ENCODE measurements at regions not wholly inside any gene's neighbourhood (a gene's known extent, or its start where the extent isn't known, plus 50 kb on each side); places are given as distances from the start of the nearest gene placed in this dataset.
"Not testable (repeated sequence)": the region's sequence is repeated elsewhere in the genome, so short reads cannot be mapped to it uniquely, and the experiment has no call there.

DNA sequence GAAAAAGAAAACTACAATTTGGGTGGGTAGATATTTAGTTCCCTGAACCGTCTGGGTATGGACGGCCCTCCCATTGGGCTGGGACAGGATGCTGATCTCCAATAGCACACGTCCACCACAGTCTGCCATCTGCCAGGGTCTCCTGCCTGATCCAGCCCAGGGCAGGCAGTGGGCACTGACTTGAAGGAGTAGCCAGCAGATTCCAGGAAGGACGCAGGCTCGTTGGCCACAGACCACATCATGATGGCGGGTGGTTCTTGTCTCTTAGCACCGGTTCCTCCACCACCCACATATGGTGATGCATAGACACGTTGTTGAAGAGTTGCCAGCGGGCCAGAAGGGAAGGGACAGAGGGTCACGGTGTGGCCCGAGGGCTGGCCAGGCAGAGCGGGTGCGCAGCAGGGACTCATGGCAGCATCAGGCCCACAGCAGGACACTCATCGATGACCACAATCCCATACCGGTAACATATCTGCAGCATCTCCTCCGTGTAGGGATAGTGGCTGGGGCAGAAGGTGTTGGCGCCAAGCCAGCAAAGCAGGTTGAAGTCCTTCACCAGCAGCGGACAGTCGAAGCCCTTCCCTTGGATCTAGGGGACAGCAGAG, 155.8 kb upstream of the FAM174A start:
- DNase-seq (ENCODE audit: low read depth) = not testable (repeated sequence)

DNA sequence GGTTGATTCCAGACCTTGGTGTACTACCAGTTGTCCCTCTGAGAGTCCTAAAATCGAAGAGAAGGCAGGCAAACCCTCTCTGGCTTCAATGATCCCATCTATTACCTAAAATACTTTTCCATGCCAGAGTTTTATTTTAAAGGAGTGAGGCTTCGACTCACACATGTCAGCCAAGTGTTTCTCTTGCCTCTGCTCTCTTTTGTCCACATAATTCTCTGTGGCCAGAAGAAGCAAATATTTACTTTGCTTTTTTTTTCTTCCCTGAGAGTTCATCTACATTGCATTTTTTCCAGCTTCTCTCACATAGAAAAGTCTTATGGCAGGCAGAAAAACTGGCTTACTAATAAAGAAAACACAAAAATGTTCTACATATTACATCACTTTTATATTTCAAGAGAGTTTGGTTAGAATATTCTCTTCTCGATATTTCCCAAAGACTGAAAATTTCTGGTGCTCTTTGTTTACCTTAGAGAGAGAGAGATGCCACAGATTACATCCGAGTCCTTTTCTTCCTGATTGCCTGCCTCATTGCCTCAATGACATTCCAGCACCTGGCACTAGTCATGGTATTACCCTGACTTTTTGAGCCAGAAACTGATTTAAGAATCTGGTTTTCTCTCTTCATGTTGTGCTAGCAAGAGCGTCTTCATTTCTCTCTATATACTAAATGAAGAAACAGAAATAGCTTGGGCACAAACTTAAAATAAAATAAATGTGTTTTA, 170.3 kb upstream of the FAM174A start:
- not testable (repeated sequence) for DNase-seq (ENCODE audit: low read depth)

DNA sequence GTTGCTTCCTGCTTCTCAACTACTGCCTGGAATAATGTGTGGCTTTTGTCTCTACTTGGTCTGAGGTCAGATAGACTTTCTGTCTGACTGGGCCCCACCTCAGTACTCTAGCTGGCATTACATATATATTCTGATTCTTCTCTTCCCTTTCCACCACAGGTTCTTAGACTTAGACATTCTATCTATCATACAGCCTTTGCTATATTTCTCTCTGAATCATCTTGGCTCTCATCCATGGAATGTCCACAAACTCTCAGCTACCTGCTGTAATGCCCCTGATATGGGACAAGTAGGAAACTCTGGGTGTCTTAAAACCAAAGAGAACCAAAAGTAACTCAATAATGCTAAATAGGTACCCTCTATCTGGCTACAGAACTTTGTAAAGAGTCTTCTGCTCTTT, 170.8 kb upstream of the FAM174A start:
- not testable (repeated sequence) for DNase-seq (ENCODE audit: low read depth)

DNA sequence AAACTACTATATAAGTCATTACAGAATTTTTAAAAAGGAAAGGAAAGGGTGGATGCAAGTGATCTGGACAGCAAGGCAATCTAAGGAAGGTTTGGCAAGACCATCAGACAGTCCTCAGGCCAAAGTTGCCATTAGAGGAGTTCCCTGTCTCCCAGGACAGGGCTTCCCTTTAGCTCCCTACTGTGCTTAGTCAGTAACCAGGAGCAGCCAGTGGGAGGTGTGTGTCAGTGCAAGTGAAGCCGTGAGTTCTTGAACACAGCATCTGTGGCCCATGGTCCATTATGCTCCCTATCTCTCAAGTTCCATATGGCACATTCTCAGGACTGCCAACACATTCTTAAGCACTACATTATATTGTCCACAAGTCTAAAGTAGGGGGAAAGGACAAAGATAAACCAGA, 175.2 kb upstream of the FAM174A start:
- DNase-seq (ENCODE audit: low read depth) = not testable (repeated sequence)

DNA sequence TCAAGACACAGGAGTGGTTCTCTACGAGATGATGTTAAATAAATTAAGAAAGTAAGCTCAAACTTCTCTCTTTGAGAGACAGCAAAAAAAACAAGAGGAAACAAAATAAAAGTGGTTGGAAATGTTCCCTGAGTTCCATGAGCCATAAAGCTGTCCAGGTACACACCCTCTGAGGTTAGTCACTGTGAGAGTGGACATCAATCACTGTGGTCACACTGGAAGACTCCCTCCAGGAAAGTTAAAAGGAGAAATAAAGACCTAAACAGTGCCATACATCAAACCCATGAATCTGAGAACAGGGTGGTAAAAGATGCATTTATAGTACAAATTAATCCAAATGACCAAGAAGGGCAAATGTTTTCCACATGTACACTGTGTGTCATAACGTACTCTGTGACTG, 188.9 kb upstream of the FAM174A start:
- not testable (repeated sequence) for DNase-seq (ENCODE audit: low read depth)

DNA sequence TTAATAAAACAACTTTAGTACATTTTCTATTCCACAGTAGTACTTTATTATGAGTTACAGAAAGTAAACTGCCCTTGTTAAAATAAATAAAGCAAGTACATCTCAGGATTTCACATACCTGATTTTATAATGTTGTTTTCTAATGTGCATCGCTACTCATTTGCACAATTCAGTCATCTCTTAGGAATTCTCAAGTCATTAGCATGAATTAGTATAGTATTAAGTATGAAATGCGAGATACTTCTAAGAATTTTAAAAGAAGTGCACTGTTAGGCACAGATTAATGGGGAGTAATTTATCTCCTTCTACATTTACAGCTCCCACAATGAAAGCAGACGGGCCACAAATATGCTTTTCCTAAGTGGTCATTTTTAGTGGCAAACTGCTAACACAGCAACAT, 193.7 kb upstream of the FAM174A start:
- DNase-seq (ENCODE audit: low read depth) = not testable (repeated sequence)

DNA sequence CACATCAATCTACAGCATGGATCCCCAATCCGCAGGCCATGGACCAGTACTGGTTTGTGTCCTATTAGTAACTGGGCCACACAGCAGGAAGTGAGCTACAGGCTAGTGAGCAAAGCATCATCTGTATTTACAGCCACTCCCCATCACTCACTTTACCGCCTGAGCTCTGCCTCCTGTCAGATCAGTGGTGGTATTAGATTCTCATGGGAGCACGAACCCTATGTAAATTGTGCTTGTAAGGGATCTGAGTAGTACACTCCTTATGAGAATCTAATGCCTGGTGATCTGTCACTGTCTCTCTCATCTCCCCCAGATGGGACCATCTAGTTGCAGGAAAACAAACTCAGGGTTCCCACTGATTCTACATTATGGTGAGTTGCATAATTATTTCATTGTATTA, 212.7 kb upstream of the FAM174A start:
- no peak for DNase-seq (ENCODE audit: low read depth)

DNA sequence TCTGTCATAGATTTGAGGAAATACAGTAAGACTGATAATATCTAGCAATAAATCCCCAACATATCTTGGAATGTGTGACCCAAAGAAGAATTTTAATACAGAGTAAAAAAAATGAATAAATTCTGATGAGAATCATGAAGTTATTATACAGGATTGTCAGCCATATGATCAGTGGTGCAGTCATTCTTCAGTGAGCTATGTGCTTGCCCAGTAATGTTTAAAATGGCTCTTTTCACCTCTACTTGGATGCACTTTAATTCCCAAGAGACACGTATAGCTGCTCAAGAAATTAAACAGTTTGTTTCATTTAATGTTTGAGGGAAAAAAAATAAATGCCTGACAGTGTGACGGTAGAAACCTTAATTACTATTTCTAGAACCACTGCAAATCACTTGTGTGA, 215.3 kb upstream of the FAM174A start:
- no peak for DNase-seq (ENCODE audit: low read depth)

DNA sequence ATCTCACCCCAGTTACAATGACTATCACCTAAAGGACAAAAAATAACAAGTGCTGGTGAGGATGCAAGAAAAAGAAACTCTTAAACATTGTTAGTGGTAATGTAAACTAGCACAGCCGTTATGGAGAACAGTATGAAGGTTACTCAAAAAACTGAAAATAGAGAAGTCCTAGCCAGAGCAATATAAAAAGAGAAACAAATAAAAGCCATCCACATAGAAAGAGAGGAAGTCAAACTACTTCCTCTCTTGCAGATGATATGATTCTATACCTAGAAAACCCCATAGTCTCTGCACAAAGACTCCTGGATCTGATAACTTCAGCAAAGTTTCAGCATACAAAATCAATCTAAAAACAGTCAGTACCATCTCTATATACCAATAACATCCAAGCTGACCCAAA, 221.5 kb upstream of the FAM174A start:
- DNase-seq (ENCODE audit: low read depth) = no peak

DNA sequence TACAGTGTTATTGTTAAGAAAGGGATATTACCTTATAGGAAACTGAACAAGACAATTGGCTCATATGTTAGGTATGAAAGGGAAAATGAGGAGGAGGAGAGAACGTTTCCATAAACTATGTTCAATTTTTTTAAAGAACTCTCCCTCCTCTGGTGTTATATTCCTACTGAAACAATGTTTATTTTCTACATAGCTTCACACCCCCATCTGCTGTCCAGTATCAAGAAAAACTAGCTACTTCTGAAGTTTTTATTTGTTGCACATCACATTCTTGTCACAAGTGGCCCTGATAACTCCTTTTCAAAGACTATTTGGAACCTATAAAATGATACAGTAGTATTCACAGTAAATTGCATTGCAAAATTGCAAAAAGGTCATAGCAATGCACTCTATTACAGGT, 223.4 kb upstream of the FAM174A start:
- no peak for DNase-seq (ENCODE audit: low read depth)

DNA sequence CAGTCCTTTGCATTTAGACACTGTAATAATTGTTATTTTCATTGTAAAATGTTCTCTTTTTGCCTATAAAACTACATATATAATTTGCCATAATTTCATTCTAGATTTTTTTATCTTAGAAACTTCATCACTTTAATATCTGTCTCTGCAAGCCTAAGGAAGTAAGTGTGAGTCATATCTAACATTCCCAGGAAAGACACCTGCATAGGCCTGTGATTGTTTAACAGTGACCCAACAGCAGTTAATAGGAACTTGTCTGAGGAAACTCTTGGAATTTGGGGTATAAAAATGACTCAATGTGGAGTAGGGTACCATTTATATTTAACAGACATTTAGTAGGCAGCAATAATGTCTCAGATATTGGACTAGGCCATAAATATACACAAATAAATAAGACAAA, 229.2 kb upstream of the FAM174A start:
- DNase-seq (ENCODE audit: low read depth) = no peak

DNA sequence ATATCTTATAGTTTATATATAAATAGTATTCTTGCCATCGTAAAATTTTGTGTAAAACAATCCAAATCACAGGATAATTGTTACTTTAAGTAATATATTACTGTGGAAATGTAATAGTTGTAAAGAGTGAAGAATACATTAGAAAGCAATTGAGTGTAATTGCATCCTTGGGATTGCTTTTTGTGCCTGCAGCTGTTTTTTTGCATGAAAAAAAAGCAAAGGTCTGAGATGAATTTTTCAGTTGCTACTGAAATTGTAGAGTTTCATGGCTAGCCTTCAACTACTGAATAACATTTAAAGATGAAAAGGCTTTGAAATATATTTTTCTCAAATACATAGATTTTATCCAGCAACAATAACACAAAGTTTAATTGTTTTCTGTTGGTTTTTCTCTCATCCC, 232.0 kb upstream of the FAM174A start:
- DNase-seq (ENCODE audit: low read depth) = no peak

DNA sequence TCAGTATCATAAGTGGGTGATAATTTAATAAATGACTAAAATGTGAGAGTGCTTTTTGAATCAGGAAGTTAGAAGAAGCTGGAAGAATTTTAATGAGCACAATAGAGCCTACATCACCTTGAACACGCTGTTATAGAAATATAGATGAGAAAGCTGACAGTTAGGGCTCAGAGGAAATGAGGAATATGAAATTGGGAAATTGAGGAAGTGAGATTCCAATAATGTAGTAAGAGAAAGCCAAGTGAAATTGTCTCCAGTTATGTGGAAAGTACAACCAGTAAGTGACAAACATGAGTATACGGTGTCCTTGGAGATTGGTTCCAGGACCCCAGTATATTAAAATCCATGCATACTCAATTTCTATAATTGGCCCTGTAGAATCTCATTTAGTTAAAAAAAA, 235.9 kb upstream of the FAM174A start:
- DNase-seq (ENCODE audit: low read depth) = no peak

DNA sequence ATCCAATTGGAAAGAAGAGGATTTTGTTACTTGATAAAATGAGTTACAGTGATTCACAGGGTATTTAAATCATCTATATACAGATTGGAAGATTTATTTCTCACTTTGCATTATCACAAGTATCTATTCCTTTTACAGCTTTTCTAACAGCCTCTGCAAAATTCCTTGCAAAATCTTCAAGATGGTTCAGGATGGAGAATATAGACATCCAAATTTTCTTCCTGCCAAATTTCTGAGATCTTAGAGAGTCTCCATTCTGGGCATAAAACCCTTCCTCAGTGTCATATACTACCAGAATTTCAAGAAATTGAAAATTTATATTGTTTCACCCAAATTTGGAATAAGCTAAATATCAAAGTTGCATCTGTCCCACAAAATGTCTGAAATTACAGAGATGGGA, 259.1 kb upstream of the FAM174A start:
- DNase-seq (ENCODE audit: low read depth) = no peak

DNA sequence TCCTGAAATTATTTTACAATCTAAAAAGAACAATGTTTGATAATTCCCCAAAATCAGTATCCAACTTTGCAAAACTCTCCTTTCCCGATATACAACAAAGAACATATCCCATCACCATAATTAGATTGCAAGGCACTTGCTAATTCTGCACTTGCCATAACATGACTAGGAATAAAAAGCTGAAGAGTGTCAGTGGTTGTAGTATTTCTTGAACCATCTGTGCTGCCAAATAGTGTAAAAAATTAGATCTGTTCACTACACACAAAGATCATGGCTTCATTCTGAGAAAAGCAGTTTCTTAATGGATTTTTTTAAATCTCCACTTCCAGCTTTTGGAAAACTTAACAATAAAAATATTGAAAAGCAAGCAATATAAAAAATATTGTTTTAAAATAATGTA, 259.5 kb upstream of the FAM174A start:
- DNase-seq (ENCODE audit: low read depth) = no peak

DNA sequence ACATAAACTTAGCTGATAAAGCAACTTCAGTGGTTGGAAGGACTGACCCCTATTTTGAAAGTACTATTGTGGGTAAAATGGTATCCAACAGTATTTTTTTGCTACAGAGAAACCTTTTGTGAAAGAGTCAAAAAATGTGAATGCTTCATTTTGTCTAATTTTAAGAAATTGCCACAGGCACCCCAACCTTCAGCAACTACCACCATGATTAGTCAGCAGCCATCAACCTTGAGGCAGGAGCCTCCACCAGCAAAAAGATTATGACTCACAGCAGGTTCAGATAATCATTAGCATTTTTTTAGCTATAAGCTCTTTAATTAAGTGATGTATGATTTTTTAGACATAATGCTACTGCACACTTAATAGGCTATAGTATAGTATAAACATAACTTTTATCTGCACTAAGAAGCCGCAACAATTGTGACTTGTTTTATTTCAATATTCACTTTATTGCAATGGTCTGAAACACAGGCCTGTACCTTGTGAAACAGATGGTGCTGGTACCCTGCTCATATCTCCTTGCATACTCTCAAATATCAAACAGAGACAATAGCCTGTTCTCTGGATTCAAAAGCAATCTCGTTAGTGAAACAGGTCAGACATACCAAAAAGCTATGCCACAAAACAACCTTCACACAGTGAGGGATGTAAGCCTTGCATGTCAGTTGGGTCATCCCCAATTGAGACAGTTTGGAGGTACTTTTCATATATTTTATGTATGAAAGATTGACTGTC, 261.2 kb upstream of the FAM174A start:
- no peak for DNase-seq (ENCODE audit: low read depth)

DNA sequence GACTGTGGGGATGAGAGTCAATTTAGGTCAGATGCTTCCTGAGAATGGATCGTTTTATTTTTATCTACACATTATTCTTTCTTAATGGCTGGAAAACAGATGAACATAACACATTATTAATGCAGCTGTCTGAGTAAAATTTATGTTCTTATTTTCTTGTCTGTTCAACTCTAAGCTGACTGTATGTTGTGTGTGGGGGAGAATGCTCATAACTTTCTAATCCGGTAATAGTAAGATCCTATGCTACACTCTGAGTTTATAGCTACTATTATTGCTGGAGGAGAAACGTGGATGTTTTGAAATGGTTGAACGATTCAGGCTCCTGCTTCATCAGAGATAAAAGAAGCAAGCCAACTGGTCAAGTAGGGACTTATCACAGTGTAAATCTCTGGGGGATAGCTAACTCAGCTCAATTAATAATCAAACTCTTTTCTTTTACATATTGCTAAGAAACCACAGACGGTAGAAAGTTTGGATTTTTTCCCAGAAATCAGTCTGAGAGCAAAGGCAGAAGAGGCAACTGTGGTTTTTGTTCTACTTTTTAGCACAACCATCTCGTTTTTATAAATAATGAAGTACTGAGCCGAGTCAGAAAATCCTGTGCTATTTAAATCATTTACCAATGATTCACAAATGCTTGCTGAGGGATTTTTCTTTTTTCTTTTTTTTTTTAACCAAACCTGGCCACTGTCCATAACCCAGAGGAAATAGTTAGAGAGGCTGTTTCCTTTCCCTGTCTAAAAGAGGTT, 265.0 kb upstream of the FAM174A start:
- no peak for DNase-seq (ENCODE audit: low read depth)

DNA sequence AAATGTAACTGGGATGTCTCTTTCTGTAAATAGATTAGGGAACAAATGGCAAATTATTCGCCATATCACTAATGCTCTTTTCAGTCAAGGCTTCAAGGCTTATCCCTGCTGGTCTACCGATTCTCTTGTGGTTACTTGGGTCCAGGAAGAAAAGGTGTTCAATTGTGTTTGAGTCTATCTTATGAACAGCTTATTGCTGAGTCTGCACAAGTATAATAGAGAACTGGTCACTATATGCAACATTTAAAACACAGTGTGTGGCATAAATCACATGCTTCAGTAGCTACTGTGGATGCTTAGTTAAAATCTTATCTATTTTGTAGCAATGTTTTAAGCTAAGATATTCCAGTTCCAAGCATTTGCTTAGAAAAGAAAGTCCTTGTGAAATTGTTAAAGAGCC, 274.2 kb upstream of the FAM174A start:
- no peak for DNase-seq (ENCODE audit: low read depth)

DNA sequence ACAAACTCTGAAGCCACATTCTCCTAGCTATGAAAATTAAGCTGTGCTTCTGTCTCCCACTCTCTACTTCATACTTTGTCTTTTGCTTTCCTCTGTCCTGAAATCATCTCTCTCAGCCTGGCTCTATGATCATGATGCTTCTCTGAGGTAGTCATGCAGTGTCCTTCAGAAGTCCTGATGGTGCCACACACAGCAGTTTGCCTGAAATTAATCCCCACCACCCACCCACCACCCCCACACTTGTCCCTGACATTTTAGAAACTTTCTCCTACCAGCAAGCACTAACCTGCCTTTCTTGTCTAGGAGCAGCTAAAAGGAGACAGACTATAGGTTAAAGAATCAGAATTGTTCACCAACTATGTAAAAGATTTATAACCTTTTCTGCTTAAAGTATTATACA, 282.2 kb upstream of the FAM174A start:
- no peak for DNase-seq (ENCODE audit: low read depth)

DNA sequence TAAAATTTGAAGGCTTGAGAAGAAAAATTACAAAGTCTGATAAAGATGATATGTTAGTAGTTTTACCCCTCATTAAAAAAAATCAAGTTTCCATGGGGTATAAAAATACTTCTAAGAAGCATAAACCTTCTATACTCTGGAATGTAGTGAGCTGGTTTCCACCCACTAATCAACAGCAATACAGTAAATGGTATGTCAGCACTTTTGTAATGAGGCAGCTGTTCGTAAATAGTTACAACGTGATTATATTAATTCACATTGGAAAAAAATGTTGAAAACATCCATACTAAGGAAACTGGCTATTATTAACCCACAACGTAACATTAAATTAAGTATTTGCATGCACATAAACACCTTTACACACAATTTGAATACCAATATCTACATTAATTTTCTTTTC, 283.1 kb upstream of the FAM174A start:
- DNase-seq (ENCODE audit: low read depth) = no peak

DNA sequence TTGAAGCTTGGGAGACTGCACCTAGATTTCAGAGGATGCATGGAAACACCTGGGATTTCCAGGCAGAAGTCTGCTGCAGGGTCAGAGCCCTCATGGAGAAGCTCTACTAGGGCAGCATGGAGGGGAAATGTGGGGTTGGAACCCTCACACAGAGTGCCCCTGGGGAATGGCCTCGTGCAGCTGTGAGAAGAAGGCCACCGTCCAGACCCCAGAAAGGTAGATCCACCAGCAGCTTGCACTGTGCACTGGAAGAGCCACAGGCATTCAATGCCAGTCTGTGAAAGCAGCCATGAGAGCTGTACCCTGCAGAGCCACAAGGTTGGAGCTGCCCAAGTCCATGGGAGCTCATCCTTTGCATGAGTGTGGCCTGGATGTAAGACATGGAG, 285.3 kb upstream of the FAM174A start:
- DNase-seq (ENCODE audit: low read depth) = no peak

DNA sequence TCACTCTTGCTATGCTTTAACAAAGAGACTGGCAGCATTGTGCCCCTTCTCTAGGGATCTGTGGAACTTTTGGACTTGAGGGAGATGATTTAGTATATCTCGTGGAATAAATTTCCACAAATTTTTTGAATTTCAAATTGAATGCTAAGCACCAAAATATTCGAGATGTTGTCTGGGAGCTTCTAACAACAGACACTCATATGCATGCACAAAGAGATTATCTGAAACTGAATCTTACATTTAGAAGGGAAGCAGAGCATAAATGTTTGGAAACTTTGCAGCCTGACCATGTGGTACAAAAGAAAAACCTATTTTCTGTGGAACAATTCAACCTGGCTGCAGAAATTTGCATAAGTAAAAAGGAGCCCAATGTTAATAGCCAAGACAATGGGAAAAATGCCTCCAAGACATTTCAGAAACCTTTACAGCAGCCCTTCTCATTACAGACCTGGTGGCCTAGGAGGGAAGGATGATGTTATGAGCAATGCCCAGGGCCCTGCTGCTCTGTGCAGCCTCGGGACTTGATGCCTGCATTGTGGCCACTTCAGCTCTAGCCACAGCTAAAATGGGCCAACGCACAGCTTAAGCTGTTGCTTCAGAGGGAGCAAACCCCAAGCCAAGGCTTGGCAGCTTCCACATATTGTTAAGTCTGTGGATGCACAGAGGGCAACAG, 285.8 kb upstream of the FAM174A start:
- DNase-seq (ENCODE audit: low read depth) = no peak
